ENCODE measurements at regions not wholly inside any gene's neighbourhood (a gene's known extent, or its start where the extent isn't known, plus 50 kb on each side); places are given as distances from the start of the nearest gene placed in this dataset.

GRCh38 chr2:81260320-81260719 is 955.8 kb upstream of the LRRTM1 start:
- TF ChIP-seq CTCF (IDR thresholded peaks at IDR 0.05; ENCODE audit: low read length) (no peak), EZH2 (IDR thresholded peaks at IDR 0.05; ENCODE audit: borderline replicate concordance, low read length) (no peak)
